K562 (cell line): ENCODE measurements at regions not wholly inside any gene's neighbourhood (a gene's known extent, or its start where the extent isn't known, plus 50 kb on each side); places are given as distances from the start of the nearest gene placed in this dataset.

Experiments used
- ATAC-seq: fragments of 200-7000 bp; cut with Tn5 transposase; 3 replicates; pipeline ENCODE4 v1.9.1; 2020; ENCODE audit warnings: moderate library complexity
- BruUV-seq: library from RNA; stranded (reverse); fragments of 400-500 nt; replicated peaks from 2 replicates; lab custom pipeline; 2021; lab: Mats Ljungman, UMichigan
- CTCF ChIA-PET: fragments of 300-600 bp; formaldehyde crosslinking; extraction: SDS; loops from one replicate; lab custom pipeline; 2021; ENCODE audit warnings: low intra/inter-chr PET ratio; lab: Yijun Ruan, JAX
- POLR2A ChIA-PET: fragments of 300-600, 350-650 bp; sonication (Branson Sonifier 250); formaldehyde crosslinking; extraction: SDS; loops from one replicate; lab custom pipeline; 2021; ENCODE audit warnings: antibody characterized with exemption, inconsistent platforms; lab: Yijun Ruan, JAX
- DNase-seq, 4 experiments: peaks; one replicate each; pipeline versions ENCODE4 v3.0.0 to v3.0.0-alpha.2; 2011 to 2018; ENCODE audit warnings: low spot score in 3 of 4, mixed read lengths in 3 of 4; ENCODE audit errors: extremely low read depth in 1 of 4
- FAIRE-seq: peaks from 2 replicates; lab custom pipeline; 2011; peaks lifted over from hg19 to GRCh38; lab: Jason Lieb, UNC
- H2AFZ ChIP-seq: 2 replicates; pipeline ENCODE4 v1.6.0; 2011; ENCODE audit warnings: low read depth, low read length, control low read depth, inconsistent platforms
- H3K27ac ChIP-seq: fragments of 200-600 bp; 3 replicates; pipeline ENCODE4 v1.8.0; 2011; ENCODE audit warnings: low read depth, mild to moderate bottlenecking, control low read depth, inconsistent platforms, low read length, moderate library complexity, mixed read lengths; ENCODE audit errors: extremely low read depth
- H3K27me3 ChIP-seq, 2 experiments: fragments of 300-600 bp in 1 of 2; 2 replicates in 1 of 2; 3 replicates in 1 of 2; pipeline versions ENCODE4 v1.6.0 to v1.8.0; 2011; ENCODE audit warnings: inconsistent platforms in 2 of 2, low read length in 2 of 2, mild to moderate bottlenecking in 1 of 2, mixed read lengths in 1 of 2, moderate library complexity in 1 of 2; ENCODE audit not compliant: control insufficient read depth in 2 of 2, insufficient read depth in 2 of 2
- H3K36me3 ChIP-seq: fragments of 300-600 bp; 3 replicates; pipeline ENCODE4 v1.8.0; 2011; ENCODE audit warnings: mild to moderate bottlenecking, low read length, inconsistent platforms; ENCODE audit not compliant: control insufficient read depth, insufficient read depth
- H3K4me1 ChIP-seq, 2 experiments: fragments of 200-600 bp in 1 of 2; replicated peaks in 1 of 2; 2 replicates in 1 of 2; 3 replicates in 1 of 2; pipeline versions ENCODE4 v1.5.1 to v1.8.0; 2011; ENCODE audit warnings: inconsistent platforms in 2 of 2, low read length in 2 of 2, mild to moderate bottlenecking in 1 of 2, mixed read lengths in 1 of 2, moderate library complexity in 1 of 2; ENCODE audit not compliant: control insufficient read depth in 2 of 2, insufficient read depth in 2 of 2
- H3K4me2 ChIP-seq: 2 replicates; pipeline ENCODE4 v1.6.1; 2011; ENCODE audit warnings: low read length, control low read depth, inconsistent platforms, mixed read lengths; ENCODE audit not compliant: insufficient read depth
- H3K4me3 ChIP-seq: fragments of 200-600 bp; sonication (generic), shearing (Covaris generic); 2 replicates; pipeline ENCODE4 v1.5.1; 2016; ENCODE audit warnings: control low read depth, inconsistent platforms
- H3K79me2 ChIP-seq: fragments of 200-600 bp; 3 replicates; pipeline ENCODE4 v1.8.0; 2011; ENCODE audit warnings: low read length, inconsistent platforms; ENCODE audit not compliant: control insufficient read depth, insufficient read depth
- H3K9ac ChIP-seq, 2 experiments: 2 replicates each; pipeline versions ENCODE4 v1.6.0 to v1.6.1; 2011; ENCODE audit warnings: low read depth in 2 of 2, low read length in 2 of 2, control low read depth in 1 of 2, inconsistent platforms in 1 of 2, mild to moderate bottlenecking in 1 of 2, mixed read lengths in 1 of 2; ENCODE audit not compliant: insufficient read depth in 1 of 2
- H3K9me1 ChIP-seq: one replicate; pipeline ENCODE4 v1.6.0; 2011; ENCODE audit warnings: inconsistent platforms, mild to moderate bottlenecking, low read length, moderate library complexity; ENCODE audit not compliant: control insufficient read depth, insufficient read depth
- H3K9me3 ChIP-seq: replicated peaks from 2 replicates; pipeline ENCODE4 v1.5.1; 2011; ENCODE audit warnings: low read depth, low read length, inconsistent platforms; ENCODE audit not compliant: control insufficient read depth, insufficient read depth
- H4K20me1 ChIP-seq: replicated peaks from 2 replicates; pipeline ENCODE4 v1.6.1; 2011; ENCODE audit warnings: low read length, inconsistent platforms, mixed read lengths; ENCODE audit not compliant: control insufficient read depth, insufficient read depth
- ATF7 ChIP-seq: fragments of 450-650 bp; IDR thresholded peaks from 2 replicates; pipeline ENCODE4 v1.7.1; 2014; ENCODE audit warnings: mild to moderate bottlenecking, moderate library complexity
- BMI1 ChIP-seq: fragments of 150-350 bp; IDR thresholded peaks from 2 replicates; pipeline ENCODE4 v1.6.1; 2014; ENCODE audit warnings: low read length
- CXXC5 ChIP-seq: fragments of 250-450 bp; sonication (Bioruptor Pico); IDR thresholded peaks from 2 replicates; pipeline ENCODE4 v1.8.0; 2022; ENCODE audit warnings: inconsistent platforms, mild to moderate bottlenecking, moderate library complexity
- DLX4 ChIP-seq: fragments of 250-450 bp; sonication (Bioruptor Pico); IDR thresholded peaks from 2 replicates; pipeline ENCODE4 v1.6.1; 2021; ENCODE audit warnings: mild to moderate bottlenecking
- HNRNPLL ChIP-seq: fragments of 200-400 bp; formaldehyde crosslinking; IDR thresholded peaks from 2 replicates; pipeline ENCODE4 v1.6.1; 2017; ENCODE audit warnings: low read length, low read depth, mild to moderate bottlenecking; ENCODE audit not compliant: poor library complexity, severe bottlenecking
- KDM5B ChIP-seq: fragments of 200-600 bp; sonication (generic); IDR thresholded peaks from 2 replicates; pipeline ENCODE4 v1.6.1; 2012; ENCODE audit warnings: low read depth, mild to moderate bottlenecking, moderate library complexity, low read length, control low read depth, inconsistent platforms; ENCODE audit not compliant: insufficient replicate concordance
- KLF10 ChIP-seq: fragments of 250-450 bp; sonication (Bioruptor Pico); IDR thresholded peaks from 2 replicates; pipeline ENCODE4 v1.6.1; 2021; ENCODE audit warnings: matching md5 sums
- MCM5 ChIP-seq: fragments of 450-650 bp; IDR thresholded peaks from 2 replicates; pipeline ENCODE4 v1.6.1; 2016; ENCODE audit warnings: low read depth
- NCOA2 ChIP-seq, 2 experiments: fragments of 450-650 bp; IDR thresholded peaks; 2 replicates each; pipeline ENCODE4 v1.6.1; 2018; ENCODE audit warnings: mild to moderate bottlenecking in 2 of 2, moderate library complexity in 1 of 2; ENCODE audit not compliant: partially characterized antibody in 2 of 2
- NEUROD1 ChIP-seq: fragments of 150-350 bp; IDR thresholded peaks from 2 replicates; pipeline ENCODE4 v1.6.1; 2014; ENCODE audit warnings: borderline replicate concordance, low read length, low read depth; ENCODE audit not compliant: partially characterized antibody
- NFE2 ChIP-seq: IDR thresholded peaks from 2 replicates; pipeline ENCODE4 v1.6.1; 2014; ENCODE audit warnings: antibody characterized with exemption, low read depth
- RBM22 ChIP-seq: fragments of 200-400 bp; formaldehyde crosslinking; IDR thresholded peaks from 2 replicates; pipeline ENCODE4 v1.6.1; 2018; ENCODE audit warnings: low read length, low read depth; ENCODE audit not compliant: poor library complexity, severe bottlenecking
- TAL1 ChIP-seq: fragments of 450-650 bp; IDR thresholded peaks from 2 replicates; pipeline ENCODE4 v1.6.1; 2016; ENCODE audit warnings: mild to moderate bottlenecking
- TOE1 ChIP-seq, 2 experiments: fragments of 450-650 bp in 1 of 2; sonication (generic) in 1 of 2; formaldehyde crosslinking in 1 of 2; IDR thresholded peaks; 2 replicates each; pipeline versions ENCODE4 v1.7.1 to v1.8.0; 2016 to 2022; ENCODE audit warnings: borderline replicate concordance in 2 of 2, mild to moderate bottlenecking in 2 of 2, antibody characterized with exemption in 1 of 2, inconsistent platforms in 1 of 2, low read depth in 1 of 2, missing genetic modification reagents in 1 of 2, moderate library complexity in 1 of 2
- U2AF1 ChIP-seq: fragments of 200-400 bp; formaldehyde crosslinking; optimal IDR thresholded peaks from 2 replicates; pipeline ENCODE3; 2017; ENCODE audit warnings: mild to moderate bottlenecking, low read depth, low read length, moderate library complexity
- ZNF175 ChIP-seq: fragments of 200-800 bp; sonication (Bioruptor generic); IDR thresholded peaks from 2 replicates; pipeline ENCODE4 v1.6.1; 2016; ENCODE audit warnings: low read depth, mild to moderate bottlenecking, missing genetic modification characterization, missing compliant biosample characterization
- ZNF408 ChIP-seq: fragments of 250-450 bp; sonication (Bioruptor Pico); IDR thresholded peaks from 2 replicates; pipeline ENCODE4 v1.4.0; 2020; ENCODE audit warnings: low read depth, mild to moderate bottlenecking, moderate library complexity
- ZNF668 ChIP-seq: fragments of 250-450 bp; sonication (Bioruptor Pico); IDR thresholded peaks from 2 replicates; pipeline ENCODE4 v1.8.0; 2022; ENCODE audit warnings: mild to moderate bottlenecking, inconsistent platforms
- WGBS: fragments of 100-300 bp; shearing (Covaris generic); methylation state at CpG from one replicate; pipeline ENCODE4 v1.1.6; 2016; ENCODE audit warnings: low coverage, mixed read lengths; ENCODE audit not compliant: insufficient coverage; ENCODE audit errors: missing lambda C conversion rate; 5-methylcytosine and 5-hydroxymethylcytosine counted together
- in situ Hi-C: fragments of 300-500 bp; cut with MboI; formaldehyde crosslinking; loops from 4 replicates; pipeline ENCODE4 v1.15.0; 2018; ENCODE audit warnings: inconsistent platforms, mixed read lengths
- intact Hi-C: fragments of 100-400 bp; cut with micrococcal nuclease; formaldehyde crosslinking; loops from 2 replicates; pipeline ENCODE4 v1.14.2; 2022

GRCh38 chr7:49037346-49038210 lies 113.2 kb downstream of the CDC14C start (continued):
- no peak for TF ChIP-seq KDM5B
- TF ChIP-seq, all 486 proteins: peak for 0

- intact Hi-C loops, result no loop called here
- ATAC-seq (no peak), DNase-seq (no peak), FAIRE-seq (no peak)
- H3K4me3 ChIP-seq, result no peak overlapping the region
- no peaks in the 10 kb centered on the region; the same call in 1 of the 2 replicates for H3K9me3 ChIP-seq
- POLR2A ChIA-PET, result no interaction called here
- H3K9ac ChIP-seq, result no peak overlapping the region
- H3K4me2 ChIP-seq, result no peak overlapping the region
- in situ Hi-C loops, result no loop called here
- H3K4me1 ChIP-seq, result no peaks in the 10 kb centered on the region
- no peak overlapping the region for H2AFZ ChIP-seq
- CTCF ChIA-PET, result no interaction called here
- no peaks in the 10 kb centered on the region for H4K20me1 ChIP-seq
- WGBS, result 0% methylated on average over 1 of the region's 1 CpG
- H3K36me3 ChIP-seq, result no peaks in the 10 kb centered on the region
- no peak overlapping the region for H3K27ac ChIP-seq
- H3K79me2 ChIP-seq, result no peaks in the 10 kb centered on the region
- no peaks in the 10 kb centered on the region for H3K9me1 ChIP-seq
- H3K27me3 ChIP-seq, result no peaks in the 10 kb centered on the region
- BruUV-seq, result no TSS peak
- no peak for TF ChIP-seq NCOA2 (IDR thresholded peaks at IDR 0.05; ENCODE audit: partially characterized antibody in 2 of 2)
- TF ChIP-seq KLF10 (CRISPR knock-in tag), result no peak
- TF ChIP-seq CXXC5, result no peak
- TF ChIP-seq ATF7, result no peak
- TF ChIP-seq DLX4, result no peak
- no peak for TF ChIP-seq NFE2
- TF ChIP-seq HNRNPLL, result no peak
- no peak for TF ChIP-seq NEUROD1
- TF ChIP-seq TOE1 (IDR thresholded peaks at IDR 0.05; ENCODE audit: borderline replicate concordance), result no peak
- TF ChIP-seq TOE1 (CRISPR knock-in tag; IDR thresholded peaks at IDR 0.05; ENCODE audit: borderline replicate concordance, low read depth), result no peak
- no peak for TF ChIP-seq RBM22
- no peak for TF ChIP-seq U2AF1
- TF ChIP-seq ZNF668 (CRISPR knock-in tag), result no peak
- no peak for TF ChIP-seq ZNF408 (CRISPR knock-in tag)
- TF ChIP-seq ZNF175, result no peak
- TF ChIP-seq TAL1, result no peak
- no peak for TF ChIP-seq BMI1
- no peak for TF ChIP-seq MCM5
Measured at GRCh38 chr7:49038821-49039358, 114.5 kb downstream of the CDC14C start.
